Endothelial cell (in vitro differentiated cells): ENCODE measurements at regions not wholly inside any gene's neighbourhood (a gene's known extent, or its start where the extent isn't known, plus 50 kb on each side); places are given as distances from the start of the nearest gene placed in this dataset.

Experiments
- DNase-seq: peaks from one replicate; pipeline ENCODE4 v3.0.0; 2021; ENCODE audit warnings: low spot score
- H3K27ac Mint-ChIP-seq: one replicate; pipeline ENCODE4 v1.8.0; 2021; ENCODE audit warnings: mixed read lengths, inconsistent platforms; ENCODE audit not compliant: unreplicated experiment
- H3K27me3 Mint-ChIP-seq: one replicate; pipeline ENCODE4 v1.8.0; 2021; ENCODE audit warnings: mild to moderate bottlenecking, moderate library complexity, mixed read lengths, inconsistent platforms; ENCODE audit not compliant: unreplicated experiment
- H3K36me3 Mint-ChIP-seq: one replicate; pipeline ENCODE4 v1.8.0; 2021; ENCODE audit warnings: mild to moderate bottlenecking, low read depth, mixed read lengths, inconsistent platforms; ENCODE audit not compliant: unreplicated experiment
- H3K4me1 Mint-ChIP-seq: one replicate; pipeline ENCODE4 v1.8.0; 2021; ENCODE audit warnings: mild to moderate bottlenecking, mixed read lengths, inconsistent platforms; ENCODE audit not compliant: unreplicated experiment
- H3K4me3 Mint-ChIP-seq: one replicate; pipeline ENCODE4 v1.8.0; 2021; ENCODE audit warnings: mild to moderate bottlenecking, mixed read lengths, inconsistent platforms; ENCODE audit not compliant: unreplicated experiment
- H3K9me3 Mint-ChIP-seq: one replicate; pipeline ENCODE4 v1.8.0; 2021; ENCODE audit warnings: mixed read lengths, inconsistent platforms; ENCODE audit not compliant: unreplicated experiment
- TF ChIP-seq, protein P1 (sequence below): fragments of 200-600 bp; sonication (generic); IDR thresholded peaks from one replicate; pipeline ENCODE4 v1.5.0; 2021; ENCODE audit warnings: antibody characterized with exemption; ENCODE audit not compliant: unreplicated experiment

DNA sequence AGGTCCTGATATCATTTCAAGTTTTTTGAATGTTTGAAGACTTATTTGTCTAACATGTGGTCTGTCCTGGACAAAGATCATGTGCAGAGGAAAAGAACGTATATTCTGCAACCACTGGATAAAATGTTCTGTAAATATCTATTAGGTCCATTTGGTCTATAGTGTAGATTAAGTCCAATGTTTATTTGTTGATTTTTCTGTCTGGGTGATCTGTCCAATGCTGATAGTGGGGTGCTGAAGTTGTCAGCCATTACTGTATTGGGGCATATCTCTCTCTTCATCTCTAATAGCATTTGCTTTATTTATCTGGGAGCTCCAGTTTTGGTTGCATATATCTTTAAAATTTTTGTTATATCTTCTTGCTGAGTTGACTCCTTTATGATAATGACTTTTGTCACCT, 258.4 kb upstream of the CITED2 start:
- Mint-ChIP-seq H3K36me3 (no peaks in the 10 kb centered on the region), H3K4me1 (no peaks in the 10 kb centered on the region), H3K4me3 (no peak overlapping the region), H3K27me3 (no peaks in the 10 kb centered on the region), H3K9me3 (no peaks in the 10 kb centered on the region), H3K27ac (no peak overlapping the region)
- TF ChIP-seq, protein P1, sequence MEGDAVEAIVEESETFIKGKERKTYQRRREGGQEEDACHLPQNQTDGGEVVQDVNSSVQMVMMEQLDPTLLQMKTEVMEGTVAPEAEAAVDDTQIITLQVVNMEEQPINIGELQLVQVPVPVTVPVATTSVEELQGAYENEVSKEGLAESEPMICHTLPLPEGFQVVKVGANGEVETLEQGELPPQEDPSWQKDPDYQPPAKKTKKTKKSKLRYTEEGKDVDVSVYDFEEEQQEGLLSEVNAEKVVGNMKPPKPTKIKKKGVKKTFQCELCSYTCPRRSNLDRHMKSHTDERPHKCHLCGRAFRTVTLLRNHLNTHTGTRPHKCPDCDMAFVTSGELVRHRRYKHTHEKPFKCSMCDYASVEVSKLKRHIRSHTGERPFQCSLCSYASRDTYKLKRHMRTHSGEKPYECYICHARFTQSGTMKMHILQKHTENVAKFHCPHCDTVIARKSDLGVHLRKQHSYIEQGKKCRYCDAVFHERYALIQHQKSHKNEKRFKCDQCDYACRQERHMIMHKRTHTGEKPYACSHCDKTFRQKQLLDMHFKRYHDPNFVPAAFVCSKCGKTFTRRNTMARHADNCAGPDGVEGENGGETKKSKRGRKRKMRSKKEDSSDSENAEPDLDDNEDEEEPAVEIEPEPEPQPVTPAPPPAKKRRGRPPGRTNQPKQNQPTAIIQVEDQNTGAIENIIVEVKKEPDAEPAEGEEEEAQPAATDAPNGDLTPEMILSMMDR, result no peak
- no peak for DNase-seq

DNA sequence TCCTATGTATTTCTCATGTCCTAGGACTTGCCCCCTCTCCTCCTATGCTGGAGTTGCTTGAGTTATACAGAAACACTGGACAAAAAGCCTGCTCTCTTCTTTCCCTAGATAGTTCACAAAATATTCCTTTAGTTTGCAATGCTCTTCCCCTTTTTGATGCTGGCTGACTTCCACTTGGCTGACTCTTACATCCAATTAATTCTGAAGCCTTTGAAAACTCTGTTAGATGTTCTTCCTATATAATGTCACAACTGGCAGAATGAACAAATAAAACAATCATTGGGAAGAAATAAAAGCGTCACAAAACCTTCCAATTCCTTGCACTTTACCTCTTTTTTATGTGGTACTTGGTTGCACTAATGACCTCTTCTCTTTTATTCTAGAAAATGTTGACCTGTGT, 253.8 kb upstream of the CITED2 start:
- no peaks in the 10 kb centered on the region for H3K9me3 Mint-ChIP-seq
- no peak overlapping the region for H3K27ac Mint-ChIP-seq
- H3K36me3 Mint-ChIP-seq, result no peaks in the 10 kb centered on the region
- TF ChIP-seq, protein P1, result no peak
- H3K27me3 Mint-ChIP-seq, result peaks cover 2% of the 10 kb centered on the region
- DNase-seq, result no peak
- H3K4me1 Mint-ChIP-seq, result peaks cover 18% of the 10 kb centered on the region
- no peak overlapping the region for H3K4me3 Mint-ChIP-seq

DNA sequence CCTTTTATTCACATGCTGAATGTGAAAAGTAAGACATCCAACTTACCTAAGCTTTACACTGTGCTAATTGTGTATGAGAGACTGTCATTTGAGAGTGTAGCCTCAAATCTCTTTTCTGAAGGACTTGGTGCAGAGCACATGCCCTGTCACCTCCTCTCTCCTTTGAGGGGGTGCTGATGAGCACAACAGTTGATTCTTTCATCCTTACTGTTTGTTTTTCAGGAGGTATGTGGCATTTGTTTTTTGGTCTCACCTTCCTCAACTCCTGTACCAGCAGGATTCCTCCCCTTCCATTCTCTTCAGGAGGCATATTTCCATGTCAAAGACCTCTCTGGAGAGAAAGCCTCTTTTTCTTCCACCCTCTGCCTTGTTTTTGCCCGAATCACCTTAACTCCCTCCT, 252.6 kb upstream of the CITED2 start:
- Mint-ChIP-seq H3K36me3 (no peaks in the 10 kb centered on the region), H3K4me1 (peaks cover 18% of the 10 kb centered on the region), H3K27me3 (peaks cover 2% of the 10 kb centered on the region), H3K27ac (no peak overlapping the region), H3K4me3 (no peak overlapping the region), H3K9me3 (no peaks in the 10 kb centered on the region)
- TF ChIP-seq, protein P1, result no peak
- DNase-seq, result no peak

DNA sequence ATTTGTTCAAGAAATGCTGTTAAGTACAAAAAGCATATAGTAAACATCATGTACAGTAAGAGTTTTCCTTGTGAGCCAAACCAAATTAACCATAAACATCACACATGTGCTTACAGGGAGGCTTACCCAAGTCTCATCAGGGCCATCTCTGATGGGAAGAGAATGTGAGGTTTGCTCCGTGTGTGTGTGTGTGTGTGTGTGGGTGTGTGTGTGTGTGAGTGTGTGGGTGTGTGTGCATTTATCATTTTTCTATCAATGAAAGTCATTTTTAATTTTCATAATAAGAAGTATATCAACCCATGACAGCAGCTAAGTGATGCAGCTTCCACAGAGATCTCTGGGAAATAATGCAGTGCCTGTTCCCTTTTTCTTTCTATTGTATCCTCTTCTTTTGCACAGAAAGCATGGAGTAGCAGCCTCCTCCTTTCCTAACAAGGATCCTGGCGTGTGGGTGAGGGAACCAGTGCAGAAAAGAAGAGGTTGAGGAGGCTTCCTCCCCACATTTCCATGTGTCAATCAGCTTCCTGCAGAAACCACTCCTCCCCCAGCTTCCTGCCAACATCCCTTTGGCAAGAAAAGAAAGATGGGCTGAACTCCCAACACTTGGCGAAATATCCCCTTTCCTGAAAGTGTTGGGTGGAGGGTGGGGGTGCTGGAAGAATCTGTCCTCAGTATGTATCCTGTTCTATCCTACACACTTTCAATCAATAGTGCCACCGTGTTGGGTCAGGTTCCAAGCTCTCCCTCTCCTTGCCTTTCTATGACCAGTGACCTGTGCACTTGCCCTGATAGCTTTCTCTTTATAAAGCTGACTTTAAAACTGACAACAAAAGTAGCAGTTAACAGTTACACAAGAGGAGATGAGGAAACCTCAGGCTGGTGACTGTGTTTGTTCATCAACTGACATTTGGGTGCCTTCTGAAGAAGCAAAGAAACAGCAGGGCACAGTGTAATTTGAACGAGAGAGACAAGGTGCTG, 251.8 kb upstream of the CITED2 start:
- peaks cover 18% of the 10 kb centered on the region for H3K4me1 Mint-ChIP-seq
- TF ChIP-seq, protein P1, result no peak
- H3K27ac Mint-ChIP-seq, result no peak overlapping the region
- H3K36me3 Mint-ChIP-seq, result no peaks in the 10 kb centered on the region
- H3K27me3 Mint-ChIP-seq, result peaks cover 2% of the 10 kb centered on the region
- H3K9me3 Mint-ChIP-seq, result no peaks in the 10 kb centered on the region
- DNase-seq, result no peak
- no peak overlapping the region for H3K4me3 Mint-ChIP-seq
